Endothelial cell of umbilical vein (primary cell): ENCODE measurements at regions not wholly inside any gene's neighbourhood (a gene's known extent, or its start where the extent isn't known, plus 50 kb on each side); places are given as distances from the start of the nearest gene placed in this dataset.

Source experiments
- BruUV-seq: library from RNA; stranded (reverse); fragments of 400-500 nt; replicated peaks from 2 replicates; lab custom pipeline; 2021; lab: Mats Ljungman, UMichigan
- CTCF ChIA-PET: fragments of 300-600, 350-600 bp; sonication (Branson Sonifier 250); formaldehyde crosslinking; loops from one replicate; lab custom pipeline; 2021; ENCODE audit warnings: antibody characterized with exemption, inconsistent platforms; lab: Charles Lee
- POLR2A ChIA-PET: fragments of 300-600, 350-600 bp; sonication (Branson Sonifier 250); formaldehyde crosslinking; loops from one replicate; lab custom pipeline; 2021; ENCODE audit warnings: antibody characterized with exemption, inconsistent platforms; lab: Charles Lee
- DNase-seq: peaks from one replicate; pipeline ENCODE4 v3.0.0-alpha.2; 2011; ENCODE audit warnings: low read depth, low spot score
- FAIRE-seq: peaks from 2 replicates; lab custom pipeline; 2011; peaks lifted over from hg19 to GRCh38; lab: Jason Lieb, UNC
- H2AFZ ChIP-seq: 2 replicates; pipeline ENCODE4 v1.6.0; 2012; ENCODE audit warnings: low read depth, low read length, control low read depth, inconsistent platforms
- H3K27ac ChIP-seq: 2 replicates; pipeline ENCODE4 v1.5.1; 2011; ENCODE audit warnings: low read depth, mild to moderate bottlenecking, control low read depth, low read length, moderate library complexity; ENCODE audit not compliant: insufficient read depth
- H3K27me3 ChIP-seq, 2 experiments: 2 replicates each; pipeline versions ENCODE4 v1.6.0 to v1.6.1; 2011; ENCODE audit warnings: low read length in 2 of 2, mixed read lengths in 1 of 2; ENCODE audit not compliant: control insufficient read depth in 2 of 2, insufficient read depth in 2 of 2
- H3K36me3 ChIP-seq, 2 experiments: 2 replicates in 1 of 2; 3 replicates in 1 of 2; pipeline ENCODE4 v1.5.1; 2011; ENCODE audit warnings: low read length in 2 of 2, mild to moderate bottlenecking in 1 of 2, moderate library complexity in 1 of 2; ENCODE audit not compliant: control insufficient read depth in 2 of 2, insufficient read depth in 2 of 2; ENCODE audit errors: extremely low read depth in 1 of 2
- H3K4me1 ChIP-seq: 3 replicates; pipeline ENCODE4 v1.5.1; 2011; ENCODE audit warnings: mild to moderate bottlenecking, low read length; ENCODE audit not compliant: control insufficient read depth, insufficient read depth; ENCODE audit errors: extremely low read depth
- H3K4me2 ChIP-seq: 2 replicates; pipeline ENCODE4 v1.6.1; 2011; ENCODE audit warnings: low read length, control low read depth, mixed read lengths; ENCODE audit not compliant: insufficient read depth
- H3K4me3 ChIP-seq, 3 experiments: fragments of 200-600 bp in 1 of 3; sonication (generic), shearing (Covaris generic) in 1 of 3; replicated peaks in 1 of 3; 2 replicates each; pipeline ENCODE4 v1.5.1; 2011 to 2016; ENCODE audit warnings: control low read depth in 3 of 3, low read length in 3 of 3, mild to moderate bottlenecking in 2 of 3, inconsistent platforms in 1 of 3, low read depth in 1 of 3, moderate library complexity in 1 of 3; ENCODE audit not compliant: insufficient read depth in 1 of 3
- H3K79me2 ChIP-seq: 2 replicates; pipeline ENCODE4 v1.6.0; 2012; ENCODE audit warnings: low read length, inconsistent platforms; ENCODE audit not compliant: control insufficient read depth, insufficient read depth
- H3K9ac ChIP-seq: replicated peaks from 2 replicates; pipeline ENCODE3; 2011; ENCODE audit warnings: low read length, control low read depth; ENCODE audit not compliant: insufficient read depth; ENCODE audit errors: extremely low read depth
- H3K9me1 ChIP-seq: replicated peaks from 3 replicates; pipeline ENCODE4 v1.6.0; 2011; ENCODE audit warnings: mild to moderate bottlenecking, low read length; ENCODE audit not compliant: control insufficient read depth, insufficient read depth; ENCODE audit errors: extremely low read depth
- H3K9me3 ChIP-seq: replicated peaks from 2 replicates; pipeline ENCODE4 v1.5.1; 2012; ENCODE audit warnings: low read length, inconsistent platforms; ENCODE audit not compliant: control insufficient read depth, insufficient read depth
- H4K20me1 ChIP-seq: replicated peaks from 2 replicates; pipeline ENCODE3; 2011; ENCODE audit warnings: mild to moderate bottlenecking, low read length; ENCODE audit not compliant: control insufficient read depth, insufficient read depth; ENCODE audit errors: extremely low read depth
- CTCF ChIP-seq, 2 donors: IDR thresholded peaks; 1 replicate in 1 of 2; 2 replicates in 1 of 2; pipeline ENCODE4 v1.5.1; 2011; ENCODE audit warnings: low read length in 2 of 2, mild to moderate bottlenecking in 2 of 2, moderate library complexity in 2 of 2, control low read depth in 1 of 2, inconsistent platforms in 1 of 2, low read depth in 1 of 2; ENCODE audit not compliant: insufficient read depth in 1 of 2; ENCODE audit errors: extremely low read depth in 1 of 2
- EZH2 ChIP-seq: IDR thresholded peaks from 2 replicates; pipeline ENCODE4 v1.6.1; 2012; ENCODE audit warnings: borderline replicate concordance, low read depth, mild to moderate bottlenecking, moderate library complexity, low read length, inconsistent platforms; ENCODE audit not compliant: severe bottlenecking
- FOS ChIP-seq: IDR thresholded peaks from 2 replicates; pipeline ENCODE4 v1.6.1; 2011; ENCODE audit warnings: mild to moderate bottlenecking, low read length, moderate library complexity, borderline replicate concordance; ENCODE audit not compliant: insufficient read depth
- GATA2 ChIP-seq: IDR thresholded peaks from 2 replicates; pipeline ENCODE4 v1.7.0; 2011; ENCODE audit warnings: low read depth, mild to moderate bottlenecking, moderate library complexity, mixed read lengths, low read length; ENCODE audit not compliant: insufficient read length, insufficient read depth
- JUN ChIP-seq: IDR thresholded peaks from 2 replicates; pipeline ENCODE4 v1.6.1; 2011; ENCODE audit warnings: borderline replicate concordance, low read depth; ENCODE audit not compliant: insufficient read length, insufficient read depth
- MAX ChIP-seq: IDR thresholded peaks from 2 replicates; pipeline ENCODE4 v1.6.1; 2011; ENCODE audit not compliant: insufficient read depth, insufficient read length
- MYC ChIP-seq: IDR thresholded peaks from one replicate; pipeline ENCODE4 v1.6.1; 2011; ENCODE audit warnings: mild to moderate bottlenecking, low read depth, low read length
- POLR2A ChIP-seq: IDR thresholded peaks from 2 replicates; pipeline ENCODE4 v1.6.1; 2012; ENCODE audit warnings: low read depth, mild to moderate bottlenecking, control low read depth, low read length
- POLR2AphosphoS5 ChIP-seq: IDR thresholded peaks from 2 replicates; pipeline ENCODE4 v1.6.1; 2012; ENCODE audit warnings: low read depth, mild to moderate bottlenecking, control low read depth, low read length, moderate library complexity; ENCODE audit not compliant: insufficient read depth
- dilution Hi-C: fragments of 300-500 bp; cut with MboI; formaldehyde crosslinking; loops from one replicate; pipeline ENCODE4 v1.15.0; 2019; ENCODE audit warnings: low sequenced_read_pairs; ENCODE audit not compliant: extremely low pct_ligation_motif_present
- intact Hi-C: fragments of 100-400 bp; cut with micrococcal nuclease; formaldehyde crosslinking; loops from one replicate; pipeline ENCODE4 v1.10.0; 2022

GRCh38 chr5:144778561-144778960, 607.9 kb downstream of the KCTD16 start:
- H3K36me3 ChIP-seq, result no peaks in the 10 kb centered on the region
- CTCF ChIA-PET, result no interaction called here
- H3K9me1 ChIP-seq, result no peaks in the 10 kb centered on the region
- no peaks in the 10 kb centered on the region for H3K27me3 ChIP-seq
- FAIRE-seq (no peak), DNase-seq (no peak)
- H4K20me1 ChIP-seq, result no peaks in the 10 kb centered on the region
- POLR2A ChIA-PET, result no interaction called here
- dilution Hi-C loops, result no loop called here
- H3K4me1 ChIP-seq, result no peaks in the 10 kb centered on the region
- BruUV-seq, result no TSS peak
- intact Hi-C loops, result no loop called here
- H3K9ac ChIP-seq, result no peak overlapping the region
- H3K79me2 ChIP-seq, result no peaks in the 10 kb centered on the region
- H3K4me3 ChIP-seq, result no peak overlapping the region
- H3K27ac ChIP-seq, result no peak overlapping the region
- H2AFZ ChIP-seq, result no peak overlapping the region
- TF ChIP-seq MYC (no peak), MAX (no peak)
- H3K9me3 ChIP-seq, result no peaks in the 10 kb centered on the region
- H3K4me2 ChIP-seq, result no peak overlapping the region

- H3K27me3 ChIP-seq, result no peaks in the 10 kb centered on the region
- no TSS peak for BruUV-seq
- H3K9me3 ChIP-seq, result no peaks in the 10 kb centered on the region
- no peak for DNase-seq
- no peaks in the 10 kb centered on the region for H3K4me1 ChIP-seq
- H3K79me2 ChIP-seq, result no peaks in the 10 kb centered on the region
- H3K27ac ChIP-seq, result no peak overlapping the region
- dilution Hi-C loops (no loop called here), intact Hi-C loops (no loop called here)
- FAIRE-seq, result no peak
- ChIA-PET CTCF (no interaction called here), POLR2A (no interaction called here)
- no peak overlapping the region for H3K9ac ChIP-seq
- H4K20me1 ChIP-seq, result no peaks in the 10 kb centered on the region
- no peak overlapping the region for H2AFZ ChIP-seq
- no peaks in the 10 kb centered on the region for H3K9me1 ChIP-seq
- H3K36me3 ChIP-seq, result no peaks in the 10 kb centered on the region
- H3K4me2 ChIP-seq, result no peak overlapping the region
- TF ChIP-seq JUN, result no peak
- TF ChIP-seq MYC, result no peak
- no peak for TF ChIP-seq EZH2
- no peak for TF ChIP-seq POLR2AphosphoS5
- TF ChIP-seq CTCF (IDR thresholded peaks at IDR 0.05; ENCODE audit: extremely low read depth in 1 of 2, insufficient read depth in 1 of 2, low read depth in 1 of 2, low read length in 2 of 2), result no peak
- TF ChIP-seq POLR2A, result no peak
- TF ChIP-seq FOS, result no peak
- no peak for TF ChIP-seq GATA2
- TF ChIP-seq MAX, result no peak
- no peak overlapping the region for H3K4me3 ChIP-seq
These were observed 603.5 kb downstream of the KCTD16 start for GRCh38 chr5:144774197-144774596.
